ENCODE measurements at regions not wholly inside any gene's neighbourhood (a gene's known extent, or its start where the extent isn't known, plus 50 kb on each side); places are given as distances from the start of the nearest gene placed in this dataset.
A peak's percentile ranks its signal among the peaks of the same experiment; 100 is the strongest.
"Not testable (repeated sequence)": the region's sequence is repeated elsewhere in the genome, so short reads cannot be mapped to it uniquely, and the experiment has no call there.

DNA sequence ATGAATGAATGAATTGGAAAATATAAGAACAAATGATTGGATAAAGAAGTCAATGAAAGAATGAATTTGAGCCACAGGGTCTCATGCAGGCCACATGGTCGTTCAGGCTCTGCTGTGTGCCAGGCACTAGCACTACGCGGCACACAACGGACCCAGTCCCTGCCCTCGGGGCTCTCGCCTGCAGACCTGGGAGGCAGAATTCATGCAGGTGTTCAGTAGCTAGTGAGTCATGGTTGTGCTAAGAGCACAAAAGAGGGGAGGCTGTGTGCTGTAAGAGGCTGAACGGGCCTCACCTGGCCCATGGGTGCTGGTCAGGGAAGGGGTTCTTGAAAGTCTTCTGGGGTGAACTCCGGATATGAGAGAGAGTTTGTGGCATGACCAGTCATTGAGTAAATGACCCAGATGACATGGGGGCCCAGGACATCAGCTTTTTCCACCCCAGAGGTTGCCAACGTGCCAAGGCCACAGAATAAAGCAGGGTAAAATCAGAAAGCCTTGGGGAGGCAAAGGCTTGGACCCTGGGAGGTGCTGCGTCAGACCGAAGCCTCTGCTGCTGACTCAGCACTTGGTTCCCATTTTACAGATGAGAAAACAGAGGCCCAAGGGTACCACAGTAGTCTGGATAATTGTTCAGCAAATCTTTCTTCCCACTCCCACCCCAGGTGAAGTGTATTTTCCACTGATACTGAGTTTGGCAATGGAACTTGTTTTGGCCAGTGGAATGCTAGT lies 264.3 kb upstream of the MVB12B start:
- POLR2A ChIA-PET = no interaction called here
- ATAC-seq (ENCODE audit: low read depth) = no peak
- no peaks in the 10 kb centered on the region for H3K9me3 Mint-ChIP-seq

DNA sequence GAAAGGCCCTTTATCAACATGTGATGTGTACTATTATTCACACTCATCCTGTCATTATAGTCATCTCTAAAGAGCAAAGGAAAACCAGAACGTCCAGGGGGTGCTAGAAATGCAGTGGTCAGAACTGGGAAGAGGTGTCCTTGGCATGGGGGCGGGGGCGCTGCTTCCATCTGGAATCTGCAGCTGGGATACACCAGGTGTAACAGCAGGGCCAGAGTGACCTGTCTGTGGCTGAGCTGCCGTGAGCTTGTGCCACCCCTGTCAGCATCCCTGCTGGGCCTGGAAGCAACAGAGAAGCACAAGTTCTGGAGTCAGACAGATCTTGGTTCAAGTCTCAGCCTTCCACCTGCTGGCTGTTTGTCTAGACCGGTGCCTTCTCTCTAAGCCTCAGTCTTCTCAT lies 263.3 kb upstream of the MVB12B start:
- Mint-ChIP-seq H3K27ac (no peak overlapping the region), H3K9me3 (no peaks in the 10 kb centered on the region), H3K4me1 (no peaks in the 10 kb centered on the region), H3K4me3 (no peak overlapping the region), H3K36me3 (no peaks in the 10 kb centered on the region), H3K27me3 (peaks cover 9% of the 10 kb centered on the region)
- POLR2A ChIA-PET = no interaction called here
- DNase-seq (no peak), ATAC-seq (ENCODE audit: low read depth) (no peak)

More for the DNA sequence above, 264.3 kb upstream of the MVB12B start:
- no peak overlapping the region for H3K27ac Mint-ChIP-seq
- H3K36me3 Mint-ChIP-seq = no peaks in the 10 kb centered on the region
- H3K4me3 Mint-ChIP-seq = no peak overlapping the region
- no peak for DNase-seq
- no peaks in the 10 kb centered on the region for H3K4me1 Mint-ChIP-seq
- H3K27me3 Mint-ChIP-seq = peaks cover 5% of the 10 kb centered on the region

DNA sequence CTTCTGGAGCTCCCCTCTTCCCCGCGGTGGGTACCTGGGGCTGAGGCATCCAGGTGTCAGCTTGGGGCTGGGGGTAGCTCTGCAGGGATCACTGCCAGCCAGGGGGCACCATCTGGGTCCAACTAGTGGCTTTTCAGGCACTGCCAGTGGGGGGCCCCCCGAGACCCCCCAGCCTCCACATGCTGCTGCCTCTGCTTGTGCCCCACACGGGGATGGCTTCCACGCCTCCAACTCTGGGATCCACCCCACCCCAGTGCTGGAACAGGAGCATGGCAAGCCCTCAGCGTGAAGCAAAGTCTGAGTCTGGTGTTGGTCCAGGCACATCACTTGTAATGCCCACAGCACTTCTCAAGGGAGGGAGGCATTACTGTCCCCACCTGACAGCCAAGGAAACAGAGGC lies 260.5 kb upstream of the MVB12B start:
- Mint-ChIP-seq H3K4me1 (no peaks in the 10 kb centered on the region), H3K9me3 (no peaks in the 10 kb centered on the region), H3K27ac (no peak overlapping the region), H3K4me3 (no peak overlapping the region), H3K36me3 (no peaks in the 10 kb centered on the region), H3K27me3 (peaks cover 5% of the 10 kb centered on the region)
- POLR2A ChIA-PET = no interaction called here
- no peak for ATAC-seq (ENCODE audit: low read depth)
- no peak for DNase-seq

DNA sequence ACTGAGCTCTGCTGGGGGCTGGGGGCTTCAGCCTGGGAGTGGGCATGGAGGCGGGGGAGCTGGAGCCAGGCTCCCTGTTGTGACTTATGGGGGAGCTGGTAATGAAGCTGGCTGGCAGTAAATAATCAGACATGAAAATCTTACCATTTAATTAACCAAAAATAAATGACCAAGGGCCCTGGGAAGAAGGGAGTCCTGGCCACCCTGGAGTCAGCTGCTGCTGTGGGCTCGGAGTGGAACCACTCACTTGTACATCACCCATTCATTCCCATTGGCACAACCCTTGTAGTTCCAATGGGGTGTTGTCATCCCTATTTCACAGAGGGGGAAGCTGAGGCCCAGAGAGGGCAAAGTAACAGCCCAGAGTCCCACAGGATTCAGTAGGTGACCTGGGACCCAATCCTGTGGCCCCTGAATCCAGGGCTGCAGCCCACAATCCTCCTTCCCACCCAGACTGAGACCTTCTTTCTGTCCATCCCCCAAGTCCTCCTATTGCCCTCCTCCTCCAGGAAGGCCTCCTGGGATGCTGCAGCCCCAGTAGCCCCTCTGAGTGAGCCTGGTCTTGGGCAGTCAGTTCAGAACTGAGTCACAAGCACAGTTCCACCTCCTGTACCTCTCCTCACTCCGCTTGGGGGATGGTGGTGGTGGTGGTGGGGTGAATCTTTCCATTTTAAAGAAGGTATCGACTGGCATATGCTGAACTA lies 259.4 kb upstream of the MVB12B start:
- no peak for DNase-seq
- POLR2A ChIA-PET = no interaction called here
- no peaks in the 10 kb centered on the region for H3K36me3 Mint-ChIP-seq
- no peak overlapping the region for H3K4me3 Mint-ChIP-seq
- no peak overlapping the region for H3K27ac Mint-ChIP-seq
- no peak for ATAC-seq (ENCODE audit: low read depth)
- H3K4me1 Mint-ChIP-seq = no peaks in the 10 kb centered on the region
- no peaks in the 10 kb centered on the region for H3K9me3 Mint-ChIP-seq
- H3K27me3 Mint-ChIP-seq = peaks cover 5% of the 10 kb centered on the region

DNA sequence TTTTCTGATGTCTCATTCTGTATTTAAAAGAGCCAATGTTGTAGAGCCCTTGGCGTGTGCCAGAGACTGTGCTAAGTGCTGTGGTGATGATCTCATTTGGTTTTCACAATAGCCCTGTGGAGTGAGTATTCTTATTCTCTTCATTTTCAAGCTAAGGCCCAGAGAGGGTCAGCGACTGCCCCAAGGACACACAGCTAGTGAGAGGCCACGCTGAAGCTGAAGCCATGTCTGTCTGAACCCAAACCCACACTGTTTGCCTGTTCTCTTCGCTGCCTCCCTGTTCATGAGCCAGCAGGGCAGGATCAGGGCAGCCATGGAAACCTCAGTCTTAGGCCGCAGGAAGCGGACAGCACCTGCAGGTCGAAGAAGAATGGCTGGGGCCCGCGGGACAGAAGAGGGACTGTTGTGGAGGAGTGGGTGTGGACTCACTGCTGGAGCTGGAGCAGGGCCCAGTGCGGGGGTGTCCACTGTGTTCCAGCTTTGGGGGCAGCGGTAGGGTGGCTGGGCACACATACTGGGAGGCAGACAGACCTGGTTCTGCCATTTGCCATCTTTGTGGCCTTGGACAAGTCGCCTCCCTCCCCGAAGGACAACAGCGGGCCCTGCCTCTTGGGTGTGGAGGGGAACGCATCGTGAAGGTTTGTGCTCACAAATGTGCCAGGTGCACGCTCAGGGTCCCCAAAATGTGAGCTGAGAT lies 257.9 kb upstream of the MVB12B start:
- POLR2A ChIA-PET = no interaction called here
- Mint-ChIP-seq H3K27ac (no peak overlapping the region), H3K27me3 (peaks cover 5% of the 10 kb centered on the region), H3K4me3 (no peak overlapping the region), H3K4me1 (no peaks in the 10 kb centered on the region), H3K9me3 (no peaks in the 10 kb centered on the region), H3K36me3 (no peaks in the 10 kb centered on the region)
- no peak for DNase-seq
- no peak for ATAC-seq (ENCODE audit: low read depth)

DNA sequence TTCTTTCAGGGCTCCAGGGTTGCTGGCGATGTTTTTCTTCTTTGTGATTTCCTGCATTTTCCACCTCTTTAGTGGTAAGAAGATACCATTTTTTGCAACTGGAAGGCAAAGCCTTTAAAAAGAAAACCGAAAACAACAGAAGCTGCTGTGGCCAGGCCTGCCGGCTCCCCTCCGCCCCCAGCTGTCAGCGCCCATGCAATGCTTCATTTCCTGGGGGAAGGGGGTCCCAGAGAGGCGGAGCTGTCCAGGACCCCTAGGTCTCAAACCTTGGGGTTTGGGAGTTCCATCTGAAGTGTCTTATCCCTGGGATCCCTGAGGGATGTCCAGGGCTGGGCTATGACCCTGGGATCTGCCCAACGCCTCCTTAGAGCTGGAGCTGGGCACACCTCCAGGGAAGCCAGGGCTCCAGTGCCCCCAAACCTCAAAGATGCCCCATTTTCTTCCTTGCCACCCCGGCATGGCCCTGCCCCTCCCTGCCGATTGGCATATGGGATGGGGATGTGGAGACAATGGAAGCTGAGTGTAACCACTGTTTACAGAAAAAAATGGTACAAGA lies 257.2 kb upstream of the MVB12B start:
- no peak for ATAC-seq (ENCODE audit: low read depth)
- H3K9me3 Mint-ChIP-seq = no peaks in the 10 kb centered on the region
- POLR2A ChIA-PET = interaction anchor here (0.6 kb wide), 1 partner anchor 356 kb away, joined by 4 read pairs; no protein-coding TSS in a partner anchor

DNA sequence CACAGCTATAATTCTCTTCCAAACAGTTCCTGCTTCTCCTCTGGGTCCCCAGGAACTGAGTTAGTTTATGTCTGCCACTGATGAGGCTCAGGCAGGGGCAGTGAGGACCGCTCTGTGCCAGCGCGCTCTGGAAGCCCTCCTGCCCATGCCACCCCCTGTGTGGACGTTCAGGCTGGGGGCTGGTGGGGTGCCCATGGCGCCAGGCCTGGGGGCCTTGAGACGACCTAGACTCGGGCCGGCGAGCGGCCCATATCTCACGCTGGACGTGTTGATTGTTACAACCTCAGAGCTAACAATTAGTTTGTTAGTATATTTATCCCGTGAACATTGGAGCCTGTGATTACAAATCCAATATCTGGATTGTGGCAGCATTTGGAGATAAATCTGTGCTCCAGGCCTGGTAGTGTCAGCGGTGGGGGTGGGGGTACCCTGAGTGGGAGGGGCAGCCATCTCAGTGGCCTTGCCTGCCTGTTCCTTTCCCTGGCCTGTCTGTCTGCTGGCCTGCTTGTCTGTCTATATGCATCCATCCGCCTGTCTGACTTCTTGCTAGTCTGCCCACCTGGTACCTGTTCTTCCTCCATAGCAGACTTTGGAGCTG lies 256.5 kb upstream of the MVB12B start:
- Mint-ChIP-seq H3K36me3 (no peaks in the 10 kb centered on the region), H3K27ac (no peak overlapping the region), H3K4me3 (no peak overlapping the region), H3K9me3 (no peaks in the 10 kb centered on the region), H3K4me1 (no peaks in the 10 kb centered on the region), H3K27me3 (peaks cover 8% of the 10 kb centered on the region)
- ATAC-seq (ENCODE audit: low read depth) = no peak
- DNase-seq = no peak
- POLR2A ChIA-PET = interaction anchor here (0.6 kb wide), 1 partner anchor 357 kb away, joined by 4 read pairs; no protein-coding TSS in a partner anchor

More for the DNA sequence above, 257.2 kb upstream of the MVB12B start:
- DNase-seq = no peak
- no peaks in the 10 kb centered on the region for H3K36me3 Mint-ChIP-seq
- peaks cover 5% of the 10 kb centered on the region for H3K27me3 Mint-ChIP-seq
- H3K27ac Mint-ChIP-seq = no peak overlapping the region
- no peaks in the 10 kb centered on the region for H3K4me1 Mint-ChIP-seq
- no peak overlapping the region for H3K4me3 Mint-ChIP-seq

DNA sequence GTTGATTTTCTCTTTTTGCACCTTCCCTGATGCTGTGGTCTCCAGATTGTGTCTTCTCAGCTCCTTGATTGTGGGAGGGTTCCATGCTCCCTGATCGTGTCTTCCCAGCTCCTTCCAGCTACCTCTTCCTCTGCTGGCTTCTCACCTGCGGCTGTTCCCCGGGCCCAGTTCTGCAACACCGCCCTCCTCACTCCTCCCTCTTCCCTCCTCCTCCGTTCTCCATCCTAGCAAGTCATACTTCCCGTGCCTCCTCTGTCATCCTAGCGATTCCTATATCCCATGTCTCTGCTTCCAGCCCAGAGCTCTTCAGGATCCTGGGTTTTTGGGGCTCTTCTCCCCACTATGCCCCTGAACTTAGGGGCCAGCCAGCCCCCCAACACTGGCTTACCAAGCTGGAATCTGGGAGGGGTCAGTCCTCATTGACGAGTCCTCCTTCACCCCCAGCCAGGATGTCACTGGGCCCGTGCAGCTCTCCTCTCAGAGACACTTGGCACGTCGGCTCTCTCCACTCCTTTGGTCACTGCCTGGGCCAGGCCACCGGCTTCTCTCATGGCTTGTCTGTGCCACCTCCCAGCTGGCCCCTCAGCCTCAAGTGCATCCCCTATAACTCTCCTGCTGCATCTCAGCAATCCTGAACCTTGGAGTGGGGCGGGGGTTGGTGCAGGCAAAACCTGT lies 255.4 kb upstream of the MVB12B start:
- Mint-ChIP-seq H3K9me3 (no peaks in the 10 kb centered on the region), H3K4me1 (no peaks in the 10 kb centered on the region), H3K27ac (no peak overlapping the region), H3K27me3 (peaks cover 8% of the 10 kb centered on the region), H3K4me3 (no peak overlapping the region), H3K36me3 (no peaks in the 10 kb centered on the region)
- ATAC-seq (ENCODE audit: low read depth) (no peak), DNase-seq (no peak)
- POLR2A ChIA-PET = interaction anchor here (0.6 kb wide), 1 partner anchor 15 kb away, joined by 6 read pairs; no protein-coding TSS in a partner anchor

DNA sequence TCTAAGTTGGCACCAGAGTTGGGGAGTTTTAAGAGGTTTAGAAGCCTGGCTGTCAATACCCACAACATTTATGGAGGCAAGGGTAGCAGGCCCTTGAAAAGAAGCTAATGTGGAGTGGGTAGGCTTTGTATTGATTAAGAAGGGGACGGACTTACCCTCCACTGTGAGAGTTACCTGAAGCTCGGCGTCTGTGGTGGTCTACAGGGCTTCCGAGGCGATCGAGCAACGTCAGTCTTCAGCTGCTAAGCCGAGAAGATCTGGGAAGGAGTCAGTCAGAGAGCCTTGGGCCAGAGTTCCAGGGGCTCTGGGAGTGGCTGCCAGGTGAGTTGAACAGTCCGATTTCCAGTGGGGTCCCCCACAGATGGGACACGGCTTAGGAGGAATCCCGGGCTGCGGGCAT lies 249.0 kb upstream of the MVB12B start:
- H3K4me1 Mint-ChIP-seq; H3K27ac Mint-ChIP-seq; H3K4me3 Mint-ChIP-seq; H3K9me3 Mint-ChIP-seq; POLR2A ChIA-PET; DNase-seq; H3K36me3 Mint-ChIP-seq; ATAC-seq (ENCODE audit: low read depth): not testable (repeated sequence)
- H3K27me3 Mint-ChIP-seq = peaks cover 13% of the 10 kb centered on the region

DNA sequence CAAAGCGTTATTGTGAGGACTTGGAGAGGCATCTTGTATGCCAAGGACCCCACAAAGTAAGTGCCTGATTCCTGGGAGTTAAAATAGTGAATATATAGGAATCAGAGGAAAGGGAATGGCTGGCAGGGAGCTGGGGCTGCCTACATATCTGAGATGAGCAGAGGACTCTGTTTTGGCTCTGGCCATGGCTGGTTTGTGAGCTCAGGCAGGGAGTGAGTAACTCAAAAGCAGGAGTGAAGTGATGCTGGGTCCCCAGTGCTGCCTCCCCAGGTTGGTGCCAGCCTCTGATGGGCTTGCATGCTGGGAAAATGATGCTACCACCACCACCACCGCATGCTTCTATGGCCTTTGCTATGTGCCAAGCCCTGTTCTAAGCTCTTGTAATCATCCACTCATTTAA lies 246.0 kb upstream of the MVB12B start:
- H3K27me3 Mint-ChIP-seq = peaks cover 14% of the 10 kb centered on the region
- no peak for ATAC-seq (ENCODE audit: low read depth)
- no peak for DNase-seq
- POLR2A ChIA-PET = no interaction called here
- H3K27ac Mint-ChIP-seq = no peak overlapping the region
- no peak overlapping the region for H3K4me3 Mint-ChIP-seq
- peaks cover 17% of the 10 kb centered on the region for H3K4me1 Mint-ChIP-seq
- H3K36me3 Mint-ChIP-seq = peaks cover 4% of the 10 kb centered on the region
- H3K9me3 Mint-ChIP-seq = peaks cover 10% of the 10 kb centered on the region

DNA sequence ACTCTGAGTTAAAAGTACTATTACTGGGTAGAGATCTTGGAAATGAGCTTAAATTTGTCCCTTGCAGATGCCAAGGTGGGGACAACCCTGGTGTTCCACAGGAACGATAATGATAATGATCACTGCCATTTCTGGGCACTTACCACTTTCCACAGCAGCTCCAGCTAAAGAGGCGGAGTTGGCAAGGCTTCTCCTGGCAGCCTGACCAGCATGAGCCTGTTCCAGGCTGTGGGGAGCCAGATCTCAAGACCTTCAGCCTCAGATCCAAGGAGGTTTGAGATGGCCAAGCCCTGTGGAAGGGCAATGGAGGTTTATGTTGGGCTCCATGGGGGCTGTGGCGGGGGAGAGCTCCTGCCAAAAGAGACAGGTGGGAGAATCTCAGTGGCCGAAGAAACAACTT lies 244.9 kb upstream of the MVB12B start:
- no peak overlapping the region for H3K27ac Mint-ChIP-seq
- H3K4me3 Mint-ChIP-seq = no peak overlapping the region
- peaks cover 14% of the 10 kb centered on the region for H3K27me3 Mint-ChIP-seq
- peaks cover 10% of the 10 kb centered on the region for H3K9me3 Mint-ChIP-seq
- ATAC-seq (ENCODE audit: low read depth) (no peak), DNase-seq (no peak)
- POLR2A ChIA-PET = no interaction called here
- peaks cover 17% of the 10 kb centered on the region for H3K4me1 Mint-ChIP-seq
- peaks cover 4% of the 10 kb centered on the region for H3K36me3 Mint-ChIP-seq

DNA sequence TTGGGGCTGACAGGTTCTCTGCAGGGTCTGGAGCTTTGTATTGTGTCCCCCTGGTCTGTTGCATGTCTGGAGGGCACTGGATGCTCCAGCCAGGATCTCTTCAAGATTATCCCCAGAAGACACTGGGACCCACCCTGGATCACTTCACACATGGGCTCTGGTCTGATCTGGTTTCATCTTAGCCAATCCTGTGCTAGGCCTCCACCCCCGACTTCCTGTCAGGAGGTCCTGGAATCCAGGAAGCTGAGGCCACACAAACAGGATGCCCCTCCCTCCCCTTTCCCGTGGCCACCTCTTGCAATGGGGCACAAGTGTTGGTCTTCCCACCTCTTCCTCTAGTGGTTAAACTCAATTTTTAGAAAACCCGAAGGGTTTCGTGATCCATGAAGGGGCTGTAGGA lies 242.6 kb upstream of the MVB12B start:
- ATAC-seq (ENCODE audit: low read depth) (no peak), DNase-seq (no peak)
- H3K27ac Mint-ChIP-seq = no peak overlapping the region
- H3K36me3 Mint-ChIP-seq = peaks cover 4% of the 10 kb centered on the region
- peaks cover 10% of the 10 kb centered on the region for H3K27me3 Mint-ChIP-seq
- peaks cover 17% of the 10 kb centered on the region for H3K4me1 Mint-ChIP-seq
- POLR2A ChIA-PET = no interaction called here
- peak overlapping the region; percentile 43 for H3K4me3 Mint-ChIP-seq
- H3K9me3 Mint-ChIP-seq = peaks cover 10% of the 10 kb centered on the region

DNA sequence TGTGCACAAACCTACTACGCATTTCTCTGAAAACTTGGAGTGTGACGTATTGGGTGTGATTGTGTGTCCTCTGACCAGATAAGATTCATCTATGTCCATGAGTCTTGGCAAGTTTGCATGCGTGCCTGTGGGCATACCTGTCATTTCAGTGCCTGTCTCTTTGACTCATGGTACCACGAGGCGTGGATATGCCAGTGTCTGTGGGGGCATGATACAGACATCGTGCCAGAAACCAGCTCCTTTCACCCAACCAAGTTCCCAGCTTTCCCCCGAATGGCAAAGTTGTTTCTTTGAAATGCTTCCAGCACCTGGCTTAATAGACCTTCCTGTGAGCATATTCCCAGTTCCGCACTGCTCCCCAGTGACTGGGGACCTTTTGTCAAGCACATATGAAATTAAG lies 241.9 kb upstream of the MVB12B start:
- peak overlapping the region; percentile 43 for H3K4me3 Mint-ChIP-seq
- H3K4me1 Mint-ChIP-seq = peaks cover 17% of the 10 kb centered on the region
- peaks cover 4% of the 10 kb centered on the region for H3K36me3 Mint-ChIP-seq
- H3K9me3 Mint-ChIP-seq = peaks cover 10% of the 10 kb centered on the region
- ATAC-seq (ENCODE audit: low read depth) (no peak), DNase-seq (no peak)
- peaks cover 9% of the 10 kb centered on the region for H3K27me3 Mint-ChIP-seq
- POLR2A ChIA-PET = no interaction called here
- no peak overlapping the region for H3K27ac Mint-ChIP-seq

Data from activated naive CD8-positive, alpha-beta T cell treated with anti-CD3 and anti-CD28 coated beads, Interleukin-2, amount 10 ng/mL, durations not matched to agents 7 days and 5 days (primary cell).